ENCODE measurements at regions not wholly inside any gene's neighbourhood (a gene's known extent, or its start where the extent isn't known, plus 50 kb on each side); places are given as distances from the start of the nearest gene placed in this dataset.

DNA sequence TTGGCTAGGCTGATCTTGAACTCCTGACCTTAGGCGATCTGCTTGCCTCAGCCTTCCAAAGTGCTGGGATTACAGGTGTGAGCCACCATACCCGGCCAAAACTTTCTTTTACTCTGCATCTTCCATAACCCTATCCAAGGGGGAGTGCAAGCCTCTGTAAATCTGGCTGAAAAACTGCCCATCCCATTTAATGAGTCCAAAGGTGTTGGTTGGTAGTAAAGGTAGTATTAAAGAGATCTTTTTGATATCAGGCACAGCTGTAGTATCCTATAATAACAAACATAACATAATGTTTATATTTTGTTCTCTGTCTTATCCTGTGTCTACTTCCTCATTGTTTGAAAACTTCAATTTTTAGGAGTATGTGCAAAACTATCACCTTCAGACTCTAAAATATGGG, 559.8 kb upstream of the ATXN8OS start:
- CTCF ChIA-PET: no interaction called here
- Mint-ChIP-seq H3K27ac (no peak overlapping the region), H3K4me3 (no peak overlapping the region), H3K4me1 (no peaks in the 10 kb centered on the region), H3K27me3 (no peaks in the 10 kb centered on the region), H3K9me3 (peaks cover 6% of the 10 kb centered on the region), H3K36me3 (ENCODE audit: low read depth) (no peaks in the 10 kb centered on the region)
- POLR2A ChIA-PET: no interaction called here
- no peak for DNase-seq
- intact Hi-C loops (cut with micrococcal nuclease): no loop called here
- no peak for ATAC-seq (ENCODE audit: low read depth)
- TF ChIP-seq CTCF (IDR thresholded peaks at IDR 0.05): no peak

DNA sequence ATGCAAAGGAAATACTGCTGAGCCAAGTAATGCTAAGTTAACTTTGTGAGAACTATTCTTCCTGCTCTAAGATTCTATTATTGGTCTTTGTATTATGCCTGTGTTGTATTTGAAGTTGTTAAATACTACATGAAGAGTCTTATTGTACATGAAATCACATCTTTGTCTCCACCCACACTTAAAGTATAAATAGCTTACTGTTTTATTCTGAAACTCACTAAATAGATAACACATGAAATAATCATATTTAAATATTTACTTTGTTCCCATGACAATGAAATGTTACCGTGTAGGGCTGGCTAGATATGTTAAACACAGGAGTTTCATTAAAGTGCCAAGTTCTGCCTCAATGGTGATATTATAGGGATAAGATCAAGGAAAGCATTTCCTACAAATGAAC, 562.1 kb upstream of the ATXN8OS start:
- intact Hi-C loops (cut with micrococcal nuclease): no loop called here
- Mint-ChIP-seq H3K4me1 (no peaks in the 10 kb centered on the region), H3K4me3 (no peak overlapping the region), H3K27ac (no peak overlapping the region), H3K27me3 (no peaks in the 10 kb centered on the region), H3K9me3 (peaks cover 6% of the 10 kb centered on the region), H3K36me3 (ENCODE audit: low read depth) (no peaks in the 10 kb centered on the region)
- no peak for DNase-seq
- ATAC-seq (ENCODE audit: low read depth): no peak
- CTCF ChIA-PET: no interaction called here
- TF ChIP-seq CTCF (IDR thresholded peaks at IDR 0.05): no peak
- POLR2A ChIA-PET: no interaction called here

GRCh38 chr13:69524459-69525150, 583.0 kb upstream of the ATXN8OS start:
- intact Hi-C loops (cut with micrococcal nuclease): loop anchor here (2.0 kb wide), 1 partner anchor 1220 kb away; no protein-coding TSS in a partner anchor
- CTCF ChIA-PET: no interaction called here
- Mint-ChIP-seq H3K36me3 (ENCODE audit: low read depth) (no peaks in the 10 kb centered on the region), H3K4me1 (no peaks in the 10 kb centered on the region), H3K27ac (no peak overlapping the region), H3K9me3 (no peaks in the 10 kb centered on the region), H3K27me3 (no peaks in the 10 kb centered on the region), H3K4me3 (no peak overlapping the region)
- no peak for ATAC-seq (ENCODE audit: low read depth)
- no peak for DNase-seq
- POLR2A ChIA-PET: no interaction called here
- TF ChIP-seq CTCF (IDR thresholded peaks at IDR 0.05): no peak

DNA sequence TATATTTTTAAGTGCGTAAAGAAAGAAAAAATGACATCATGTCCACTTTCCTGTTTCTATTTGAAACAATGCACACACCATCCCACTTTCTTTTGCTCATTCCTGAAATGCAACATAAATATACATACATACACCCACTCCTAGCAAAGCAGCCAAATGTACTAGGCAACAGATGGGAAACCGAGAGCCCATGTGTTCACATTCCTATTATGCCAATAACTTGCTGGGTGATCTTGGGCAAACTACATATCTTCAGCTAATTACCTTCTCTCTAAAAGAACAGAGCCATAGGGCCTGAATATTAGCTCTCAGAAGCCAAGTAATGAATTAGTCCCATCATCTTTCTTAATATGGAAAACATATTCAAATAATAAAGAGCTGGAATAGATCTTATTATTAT, 610.6 kb upstream of the ATXN8OS start:
- no peak for TF ChIP-seq CTCF (IDR thresholded peaks at IDR 0.05)
- Mint-ChIP-seq H3K4me3 (no peak overlapping the region), H3K27me3 (no peaks in the 10 kb centered on the region), H3K36me3 (ENCODE audit: low read depth) (no peaks in the 10 kb centered on the region), H3K9me3 (no peaks in the 10 kb centered on the region), H3K27ac (no peak overlapping the region), H3K4me1 (no peaks in the 10 kb centered on the region)
- DNase-seq (no peak), ATAC-seq (ENCODE audit: low read depth) (no peak)
- ChIA-PET CTCF (no interaction called here), POLR2A (no interaction called here)
- intact Hi-C loops (cut with micrococcal nuclease): no loop called here

DNA sequence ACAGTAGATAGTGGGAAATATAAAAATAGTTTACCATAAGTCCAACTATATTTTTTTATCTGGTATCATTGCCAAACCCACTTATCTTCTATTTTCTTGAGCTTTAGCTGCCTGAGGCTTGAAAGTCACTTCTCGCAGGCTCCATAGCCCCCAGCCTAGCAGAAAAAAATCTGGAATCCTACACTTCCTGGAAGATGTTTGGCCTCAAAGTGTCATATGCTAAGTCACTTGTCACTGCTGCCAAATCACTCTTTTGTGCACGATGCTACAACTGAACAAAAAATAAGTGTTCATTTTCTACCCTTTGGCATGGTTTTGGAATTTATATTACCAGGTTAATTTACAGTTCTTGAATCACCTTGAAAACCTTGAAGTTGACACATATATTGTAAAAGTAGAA, 612.5 kb upstream of the ATXN8OS start:
- no peak overlapping the region for H3K27ac Mint-ChIP-seq
- CTCF ChIA-PET: no interaction called here
- H3K9me3 Mint-ChIP-seq: peaks cover 4% of the 10 kb centered on the region
- ATAC-seq (ENCODE audit: low read depth) (no peak), DNase-seq (no peak)
- no peak overlapping the region for H3K4me3 Mint-ChIP-seq
- H3K27me3 Mint-ChIP-seq: no peaks in the 10 kb centered on the region
- no peaks in the 10 kb centered on the region for H3K36me3 Mint-ChIP-seq (ENCODE audit: low read depth)
- POLR2A ChIA-PET: no interaction called here
- H3K4me1 Mint-ChIP-seq: no peaks in the 10 kb centered on the region
- no peak for TF ChIP-seq CTCF (IDR thresholded peaks at IDR 0.05)
- intact Hi-C loops (cut with micrococcal nuclease): no loop called here

Measured in activated B cell treated with CpG ODN at 0.5 μM for 24 hours (primary cell).